GM23338 (cell line): ENCODE measurements at regions not wholly inside any gene's neighbourhood (a gene's known extent, or its start where the extent isn't known, plus 50 kb on each side); places are given as distances from the start of the nearest gene placed in this dataset.

Source experiments
- ATAC-seq: fragments of 200-7000 bp; cut with Tn5 transposase; 3 replicates; pipeline ENCODE4 v1.9.1; 2020
- DNase-seq: peaks from one replicate; pipeline ENCODE4 v3.0.0-alpha.2; 2015; ENCODE audit warnings: low spot score
- H2AFZ ChIP-seq: fragments of 200-600 bp; sonication (generic); 2 replicates; pipeline ENCODE4 v1.8.0; 2016; ENCODE audit warnings: antibody characterized with exemption, mild to moderate bottlenecking, moderate library complexity
- H3F3A ChIP-seq: fragments of 200-600 bp; sonication (generic); replicated peaks from 2 replicates; pipeline ENCODE4 v1.8.0; 2017; ENCODE audit warnings: antibody characterized with exemption, mixed run types, low read depth
- H3K27ac ChIP-seq: fragments of 200-600 bp; sonication (generic); 2 replicates; pipeline ENCODE4 v1.6.1; 2016; ENCODE audit warnings: low read depth
- H3K27me3 ChIP-seq: fragments of 200-600 bp; sonication (generic); 2 replicates; pipeline ENCODE4 v1.8.0; 2016; ENCODE audit warnings: mild to moderate bottlenecking, mixed run types, moderate library complexity; ENCODE audit not compliant: insufficient read depth
- H3K36me3 ChIP-seq: fragments of 200-600 bp; sonication (generic); 2 replicates; pipeline ENCODE4 v1.8.0; 2016; ENCODE audit warnings: mild to moderate bottlenecking; ENCODE audit not compliant: insufficient read depth
- H3K4me1 ChIP-seq: fragments of 200-600 bp; sonication (generic); 2 replicates; pipeline ENCODE4 v1.8.0; 2016; ENCODE audit warnings: mild to moderate bottlenecking, moderate library complexity; ENCODE audit not compliant: insufficient read depth
- H3K4me2 ChIP-seq: fragments of 200-600 bp; sonication (generic); 2 replicates; pipeline ENCODE4 v1.7.1; 2017; ENCODE audit warnings: mixed run types
- H3K4me3 ChIP-seq: fragments of 200-600 bp; sonication (generic); 2 replicates; pipeline ENCODE4 v1.6.1; 2016; ENCODE audit warnings: mixed run types
- H3K79me2 ChIP-seq: fragments of 200-600 bp; sonication (generic); replicated peaks from 2 replicates; pipeline ENCODE4 v1.8.0; 2017; ENCODE audit warnings: mild to moderate bottlenecking; ENCODE audit not compliant: insufficient read depth
- H3K9me2 ChIP-seq: fragments of 200-600 bp; sonication (generic); 2 replicates; pipeline ENCODE4 v1.8.0; 2017; ENCODE audit not compliant: insufficient read depth
- H4K20me1 ChIP-seq: fragments of 200-600 bp; sonication (generic); replicated peaks from 2 replicates; pipeline ENCODE4 v1.8.0; 2017; ENCODE audit warnings: mild to moderate bottlenecking; ENCODE audit not compliant: insufficient read depth
- H3K27ac Mint-ChIP-seq: 2 replicates; pipeline ENCODE4 v1.8.0; 2020; ENCODE audit warnings: inconsistent platforms, mild to moderate bottlenecking, moderate library complexity, mixed read lengths
- H3K27me3 Mint-ChIP-seq: 3 replicates; pipeline ENCODE4 v1.8.0; 2022; ENCODE audit warnings: low read depth, mild to moderate bottlenecking, moderate library complexity, mixed read lengths, inconsistent platforms; ENCODE audit not compliant: insufficient read depth, poor library complexity
- H3K36me3 Mint-ChIP-seq: 3 replicates; pipeline ENCODE4 v1.8.0; 2021; ENCODE audit warnings: low read depth, mild to moderate bottlenecking, inconsistent platforms, moderate library complexity, mixed read lengths
- H3K4me1 Mint-ChIP-seq: 3 replicates; pipeline ENCODE4 v1.8.0; 2020; ENCODE audit warnings: mild to moderate bottlenecking, inconsistent platforms, mixed read lengths
- H3K4me3 Mint-ChIP-seq: 3 replicates; pipeline ENCODE4 v1.8.0; 2021; ENCODE audit warnings: moderate library complexity, mild to moderate bottlenecking, inconsistent platforms, mixed read lengths
- H3K9me3 Mint-ChIP-seq: 3 replicates; pipeline ENCODE4 v1.8.0; 2020; ENCODE audit warnings: moderate library complexity, mild to moderate bottlenecking, inconsistent platforms, mixed read lengths
- CTCF ChIP-seq, 2 experiments: fragments of 200-600 bp in 1 of 2; sonication (generic) in 1 of 2; conservative IDR thresholded peaks; 2 replicates each; pipeline versions ENCODE4 v1.5.1 to v1.6.1; 2016 to 2017; ENCODE audit warnings: antibody characterized with exemption in 2 of 2, low read depth in 2 of 2, mild to moderate bottlenecking in 2 of 2, moderate library complexity in 1 of 2
- ETS1 ChIP-seq: IDR thresholded peaks from 2 replicates; pipeline ENCODE4 v1.6.1; 2016; ENCODE audit warnings: antibody characterized with exemption
- EZH2 ChIP-seq: fragments of 200-600 bp; sonication (generic); IDR thresholded peaks from one replicate; pipeline ENCODE4 v1.8.0; 2017; ENCODE audit warnings: antibody characterized with exemption, mild to moderate bottlenecking, low read depth; ENCODE audit not compliant: unreplicated experiment
- EZH2phosphoT487 ChIP-seq: fragments of 200-600 bp; sonication (generic); IDR thresholded peaks from one replicate; pipeline ENCODE4 v1.8.1; 2018; ENCODE audit warnings: antibody characterized with exemption; ENCODE audit not compliant: unreplicated experiment
- JUNB ChIP-seq: IDR thresholded peaks from one replicate; pipeline ENCODE4 v1.6.1; 2016; ENCODE audit warnings: antibody characterized with exemption; ENCODE audit not compliant: unreplicated experiment
- NANOG ChIP-seq: IDR thresholded peaks from 2 replicates; pipeline ENCODE4 v1.6.1; 2016; ENCODE audit warnings: antibody characterized with exemption, borderline replicate concordance
- POLR2AphosphoS5 ChIP-seq: IDR thresholded peaks from 2 replicates; pipeline ENCODE4 v1.6.1; 2016; ENCODE audit warnings: antibody characterized with exemption, low read depth
- STAT1 ChIP-seq: IDR thresholded peaks from one replicate; pipeline ENCODE4 v1.6.1; 2016; ENCODE audit warnings: antibody characterized with exemption; ENCODE audit not compliant: unreplicated experiment
- ZNF114 ChIP-seq: fragments of 250-450 bp; sonication (Bioruptor Pico); IDR thresholded peaks from 2 replicates; pipeline ENCODE4 v1.5.0; 2020; ENCODE audit warnings: mild to moderate bottlenecking, moderate library complexity
- ZNF331 ChIP-seq: fragments of 250-450 bp; sonication (Bioruptor Pico); IDR thresholded peaks from 2 replicates; pipeline ENCODE4 v1.5.0; 2020; ENCODE audit warnings: low read depth, mild to moderate bottlenecking, moderate library complexity
- ZNF462 ChIP-seq: fragments of 250-450 bp; sonication (Bioruptor Pico); IDR thresholded peaks from 2 replicates; pipeline ENCODE4 v1.5.0; 2020; ENCODE audit warnings: mild to moderate bottlenecking, moderate library complexity

GRCh38 chr6:165002358-165002757, 307.0 kb downstream of the C6orf118 start (continued):
- TF ChIP-seq ZNF462 (CRISPR knock-in tag) (no peak), JUNB (no peak), ZNF331 (CRISPR knock-in tag) (no peak), POLR2AphosphoS5 (no peak), STAT1 (no peak), ZNF114 (CRISPR knock-in tag) (no peak), ETS1 (no peak), EZH2 (no peak)

- H3K4me3 Mint-ChIP-seq = no peak overlapping the region
- DNase-seq (no peak), ATAC-seq (no peak)
- Histone ChIP-seq H4K20me1 (no peaks in the 10 kb centered on the region), H3K9me2 (no peaks in the 10 kb centered on the region), H3K4me1 (no peaks in the 10 kb centered on the region), H3K79me2 (no peaks in the 10 kb centered on the region), H3K27me3 (no peaks in the 10 kb centered on the region), H3K4me3 (no peak overlapping the region), H3K4me2 (no peak overlapping the region), H2AFZ (no peak overlapping the region), H3F3A (no peaks in the 10 kb centered on the region), H3K27ac (no peak overlapping the region), H3K36me3 (no peaks in the 10 kb centered on the region; the same call in 1 of the 2 replicates)
- H3K9me3 Mint-ChIP-seq = peaks cover 31% of the 10 kb centered on the region
- H3K36me3 Mint-ChIP-seq = peaks cover 4% of the 10 kb centered on the region; the same call in 2 of the 3 replicates
- TF ChIP-seq EZH2 = no peak
- no peak for TF ChIP-seq ZNF114 (CRISPR knock-in tag)
- no peak for TF ChIP-seq EZH2phosphoT487
- no peak for TF ChIP-seq JUNB
- no peak for TF ChIP-seq NANOG
- no peak for TF ChIP-seq CTCF (conservative IDR thresholded peaks at IDR 0.05; ENCODE audit: low read depth in 2 of 2)
- TF ChIP-seq ETS1 = no peak
- H3K27ac Mint-ChIP-seq = no peak overlapping the region
- peaks cover 1% of the 10 kb centered on the region for H3K27me3 Mint-ChIP-seq
- H3K4me1 Mint-ChIP-seq = no peaks in the 10 kb centered on the region
Measured at GRCh38 chr6:165001502-165002157, 307.8 kb downstream of the C6orf118 start.
